Left ventricle myocardium inferior (tissue), 1 donor: ENCODE measurements at regions not wholly inside any gene's neighbourhood (a gene's known extent, or its start where the extent isn't known, plus 50 kb on each side); places are given as distances from the start of the nearest gene placed in this dataset.
A peak's percentile ranks its signal among the peaks of the same experiment; 100 is the strongest.

ENCODE experiments used
- DNase-seq: peaks from one replicate; pipeline ENCODE4 v3.0.0-alpha.2; 2020
- H3K27ac ChIP-seq: fragments of 200-600 bp; replicated peaks from 2 replicates; pipeline ENCODE4 v1.8.0; 2021
- H3K27me3 ChIP-seq: fragments of 200-600 bp; 2 replicates; pipeline ENCODE4 v1.8.0; 2021; ENCODE audit warnings: low read depth
- H3K36me3 ChIP-seq: fragments of 200-600 bp; 2 replicates; pipeline ENCODE4 v1.8.0; 2021
- H3K4me1 ChIP-seq: fragments of 200-600 bp; 2 replicates; pipeline ENCODE4 v1.8.0; 2021
- H3K4me3 ChIP-seq: fragments of 200-600 bp; 2 replicates; pipeline ENCODE4 v1.8.0; 2021; ENCODE audit warnings: mild to moderate bottlenecking, moderate library complexity
- H3K9me3 ChIP-seq: fragments of 200-600 bp; replicated peaks from 2 replicates; pipeline ENCODE4 v1.8.0; 2021
- intact Hi-C: fragments of 100-400 bp; cut with micrococcal nuclease; formaldehyde crosslinking; loops from one replicate; pipeline ENCODE4 v1.11.0; 2022
- TF ChIP-seq, protein P1 (sequence below): fragments of 200-600 bp; IDR thresholded peaks from 2 replicates; pipeline ENCODE4 v1.8.0; 2021; ENCODE audit warnings: antibody characterized with exemption, mild to moderate bottlenecking, borderline replicate concordance
- donor health status: DM: no; HTN: yes; CAD: no; lungs with severe emphysema.

GRCh38 chr9:2263665-2264064 lies 248.5 kb downstream of the SMARCA2 start:
- Histone ChIP-seq H3K4me3 (no peak overlapping the region), H3K36me3 (no peaks in the 10 kb centered on the region), H3K9me3 (no peaks in the 10 kb centered on the region), H3K27me3 (no peaks in the 10 kb centered on the region), H3K4me1 (peaks cover 17% of the 10 kb centered on the region), H3K27ac (no peak overlapping the region)
- intact Hi-C loops, result no loop called here
- TF ChIP-seq, protein P1, sequence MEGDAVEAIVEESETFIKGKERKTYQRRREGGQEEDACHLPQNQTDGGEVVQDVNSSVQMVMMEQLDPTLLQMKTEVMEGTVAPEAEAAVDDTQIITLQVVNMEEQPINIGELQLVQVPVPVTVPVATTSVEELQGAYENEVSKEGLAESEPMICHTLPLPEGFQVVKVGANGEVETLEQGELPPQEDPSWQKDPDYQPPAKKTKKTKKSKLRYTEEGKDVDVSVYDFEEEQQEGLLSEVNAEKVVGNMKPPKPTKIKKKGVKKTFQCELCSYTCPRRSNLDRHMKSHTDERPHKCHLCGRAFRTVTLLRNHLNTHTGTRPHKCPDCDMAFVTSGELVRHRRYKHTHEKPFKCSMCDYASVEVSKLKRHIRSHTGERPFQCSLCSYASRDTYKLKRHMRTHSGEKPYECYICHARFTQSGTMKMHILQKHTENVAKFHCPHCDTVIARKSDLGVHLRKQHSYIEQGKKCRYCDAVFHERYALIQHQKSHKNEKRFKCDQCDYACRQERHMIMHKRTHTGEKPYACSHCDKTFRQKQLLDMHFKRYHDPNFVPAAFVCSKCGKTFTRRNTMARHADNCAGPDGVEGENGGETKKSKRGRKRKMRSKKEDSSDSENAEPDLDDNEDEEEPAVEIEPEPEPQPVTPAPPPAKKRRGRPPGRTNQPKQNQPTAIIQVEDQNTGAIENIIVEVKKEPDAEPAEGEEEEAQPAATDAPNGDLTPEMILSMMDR, result no peak
- no peak for DNase-seq

DNA sequence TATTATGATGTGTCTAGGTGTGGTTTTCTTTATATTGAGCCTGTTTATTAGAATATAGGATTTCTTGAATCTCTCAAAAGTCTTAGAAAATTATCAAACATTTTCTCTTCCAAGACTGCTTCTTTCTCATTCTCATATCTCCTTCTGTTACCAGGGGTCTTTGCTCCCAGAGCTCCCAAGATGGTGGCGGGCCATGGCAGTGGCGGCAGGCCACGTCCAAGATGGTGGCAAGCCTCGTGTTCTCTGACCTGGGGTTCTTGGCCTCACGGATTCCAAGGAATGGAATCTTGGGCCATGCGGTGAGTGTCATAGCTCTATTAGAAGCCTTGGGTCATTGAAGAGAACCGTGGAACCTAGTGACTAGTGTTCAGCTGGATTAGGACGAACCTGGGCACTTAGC lies 248.9 kb downstream of the SMARCA2 start:
- H3K27me3 ChIP-seq, result no peaks in the 10 kb centered on the region
- intact Hi-C loops, result no loop called here
- H3K4me1 ChIP-seq, result peaks cover 17% of the 10 kb centered on the region
- H3K9me3 ChIP-seq, result no peaks in the 10 kb centered on the region
- no peak for DNase-seq
- H3K36me3 ChIP-seq, result no peaks in the 10 kb centered on the region
- H3K4me3 ChIP-seq, result no peak overlapping the region
- no peak overlapping the region for H3K27ac ChIP-seq
- TF ChIP-seq, protein P1, result no peak

DNA sequence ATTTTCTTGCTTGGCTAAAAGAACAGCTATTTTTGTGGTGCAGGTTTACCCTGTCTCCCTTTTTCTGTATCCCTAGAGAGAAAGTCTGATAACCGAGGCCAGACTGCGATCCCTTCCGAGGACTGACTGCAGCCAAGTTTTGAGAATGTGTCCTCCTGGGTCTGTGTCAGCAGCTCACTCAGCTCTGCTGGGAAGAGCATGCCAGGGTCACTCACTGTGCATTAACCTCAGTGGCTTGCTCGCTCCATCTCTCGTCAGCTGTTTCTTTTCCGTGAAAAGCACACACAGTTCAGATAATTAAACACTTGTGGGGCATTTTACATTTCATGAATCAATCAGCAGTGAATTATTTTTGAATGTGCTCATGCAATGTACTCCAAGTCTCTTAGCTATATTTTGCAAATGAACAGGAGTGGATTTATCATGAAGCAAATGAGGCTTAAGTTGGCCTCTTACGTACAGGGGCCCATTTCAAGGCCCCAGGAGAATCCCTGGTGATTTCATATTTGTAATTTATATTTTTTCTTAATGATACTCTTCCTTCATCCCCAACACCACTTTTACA lies 252.1 kb downstream of the SMARCA2 start:
- H3K4me1 ChIP-seq, result peaks cover 17% of the 10 kb centered on the region
- H3K4me3 ChIP-seq, result peak overlapping the region; percentile 36
- no peaks in the 10 kb centered on the region for H3K9me3 ChIP-seq
- peak overlapping the region; percentile 70 for H3K27ac ChIP-seq
- intact Hi-C loops, result no loop called here
- TF ChIP-seq, protein P1, result no peak
- H3K27me3 ChIP-seq, result no peaks in the 10 kb centered on the region
- DNase-seq, result peak; percentile 42
- no peaks in the 10 kb centered on the region for H3K36me3 ChIP-seq

DNA sequence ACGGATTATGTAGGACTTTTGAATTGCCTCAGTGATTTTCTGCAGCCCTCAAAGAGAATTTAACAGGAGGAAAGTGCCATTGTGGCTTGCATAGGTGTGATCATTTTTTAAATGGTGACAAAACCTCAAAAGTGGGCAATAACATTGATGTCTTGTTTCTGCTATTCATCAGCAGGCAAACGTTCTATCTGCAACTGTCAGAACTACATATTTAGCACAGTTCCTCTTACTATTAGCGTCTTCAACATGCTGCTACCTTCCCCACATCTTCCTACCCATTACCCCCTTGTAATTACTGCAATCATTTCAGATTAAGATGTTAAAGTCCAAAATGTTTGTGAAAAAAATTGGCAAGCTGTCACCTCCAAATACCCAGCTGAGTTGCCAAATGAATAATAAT lies 254.6 kb downstream of the SMARCA2 start:
- intact Hi-C loops, result no loop called here

DNA sequence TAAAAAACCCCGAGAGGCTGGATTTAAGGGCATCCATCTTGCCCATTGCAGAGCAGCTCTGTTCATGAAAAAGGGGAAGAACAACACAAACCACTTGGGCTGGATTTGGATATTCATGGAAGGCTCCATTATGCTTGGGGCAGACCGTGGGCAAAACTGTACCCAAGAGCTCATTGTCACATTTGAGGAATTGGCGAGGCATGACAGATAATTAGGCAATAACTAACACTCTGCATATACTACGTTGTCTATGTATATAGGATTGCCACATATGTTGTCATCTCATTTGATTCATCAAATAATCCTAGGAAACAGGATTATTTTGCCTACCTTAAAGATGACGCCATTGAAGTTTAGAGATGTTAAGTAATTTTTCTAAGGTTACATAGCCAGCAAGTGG lies 255.4 kb downstream of the SMARCA2 start:
- intact Hi-C loops, result no loop called here
- Histone ChIP-seq H3K27ac (no peak overlapping the region), H3K36me3 (no peaks in the 10 kb centered on the region), H3K4me1 (peaks cover 17% of the 10 kb centered on the region), H3K4me3 (no peak overlapping the region), H3K9me3 (no peaks in the 10 kb centered on the region), H3K27me3 (no peaks in the 10 kb centered on the region)
- TF ChIP-seq, protein P1, result no peak
- no peak for DNase-seq

More for the DNA sequence above, 254.6 kb downstream of the SMARCA2 start:
- no peaks in the 10 kb centered on the region for H3K9me3 ChIP-seq
- no peak overlapping the region for H3K27ac ChIP-seq
- H3K4me1 ChIP-seq, result peaks cover 17% of the 10 kb centered on the region
- no peaks in the 10 kb centered on the region for H3K36me3 ChIP-seq
- TF ChIP-seq, protein P1, result no peak
- no peak for DNase-seq
- no peak overlapping the region for H3K4me3 ChIP-seq
- no peaks in the 10 kb centered on the region for H3K27me3 ChIP-seq
